CD4-positive, alpha-beta T cell treated with Interleukin-1 beta for 1 hour (primary cell): ENCODE measurements at regions not wholly inside any gene's neighbourhood (a gene's known extent, or its start where the extent isn't known, plus 50 kb on each side); places are given as distances from the start of the nearest gene placed in this dataset.
"Not testable (repeated sequence)": the region's sequence is repeated elsewhere in the genome, so short reads cannot be mapped to it uniquely, and the experiment has no call there.

ENCODE experiments used
- DNase-seq, 2 donors: peaks; one replicate each; pipeline ENCODE4 v3.0.0-alpha.2; 2020 to 2022

- not testable (repeated sequence) for DNase-seq
Observed at GRCh38 chr5:93213111-93213794, 367.8 kb downstream of the NR2F1-AS1 start.

DNA sequence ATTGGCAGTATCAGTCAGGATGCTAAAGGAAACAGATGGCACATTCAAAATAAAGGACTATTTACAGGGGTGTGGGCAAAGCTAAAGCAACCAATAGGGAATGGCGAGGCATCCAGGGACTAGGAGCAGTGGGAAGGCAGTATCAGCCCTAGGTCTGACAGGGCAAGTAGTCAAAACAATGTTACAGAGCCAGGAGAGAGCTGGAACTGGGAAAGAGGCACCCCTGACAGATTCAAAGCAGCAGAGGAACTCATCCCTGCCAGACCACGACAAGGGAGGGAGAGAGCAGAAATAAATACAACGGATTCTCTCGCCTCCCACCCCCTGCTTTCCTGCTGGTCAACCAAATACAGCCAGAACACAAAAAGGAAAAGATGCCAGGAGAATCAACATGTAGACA, 371.5 kb downstream of the NR2F1-AS1 start:
- DNase-seq = no peak

DNA sequence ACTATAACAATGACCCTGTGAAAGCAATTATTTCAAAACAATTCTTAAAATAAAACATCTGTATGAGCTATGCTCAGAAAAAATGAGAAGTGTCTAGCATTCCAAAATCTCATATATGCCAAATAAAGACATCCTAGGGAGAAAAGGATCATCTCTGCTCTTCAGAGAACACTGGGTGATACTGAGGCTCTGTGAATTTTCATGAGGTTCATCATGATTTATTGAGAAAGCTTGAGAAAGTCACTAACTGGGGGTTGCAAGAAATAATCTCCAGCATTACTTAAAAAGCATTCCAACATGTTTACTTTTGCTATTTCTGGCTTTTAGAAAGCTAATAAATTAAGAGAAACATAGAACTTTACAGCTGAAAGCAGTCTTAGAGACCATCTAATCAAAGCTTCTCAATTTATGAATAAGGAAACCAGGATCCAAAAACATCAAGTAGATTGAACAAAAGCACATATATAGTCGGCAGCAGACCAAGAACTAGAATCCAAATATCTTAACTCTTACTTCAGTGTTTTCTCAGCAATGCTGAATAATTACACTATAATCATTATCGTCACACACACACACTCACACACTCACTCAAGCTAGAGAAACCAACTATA, 372.8 kb downstream of the NR2F1-AS1 start:
- no peak for DNase-seq

DNA sequence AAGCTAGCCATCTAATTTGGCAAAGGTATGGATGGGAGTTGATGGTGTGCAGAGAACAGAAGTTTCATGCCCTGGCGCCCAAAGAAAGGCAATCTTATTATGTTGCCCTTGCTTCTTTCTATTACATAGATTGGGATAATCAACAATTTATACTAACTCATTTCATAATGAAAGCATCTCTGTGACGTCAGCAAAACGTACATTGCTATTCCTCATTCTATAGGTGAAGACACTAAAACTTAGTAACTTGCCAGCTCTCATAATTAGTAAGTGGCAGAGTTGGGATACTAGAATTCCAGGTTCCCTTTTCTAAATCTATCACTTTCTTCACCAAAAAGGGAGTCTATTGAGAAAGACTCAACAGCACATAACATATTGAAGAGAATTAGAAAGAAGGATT, 374.8 kb downstream of the NR2F1-AS1 start:
- no peak for DNase-seq

- no peak for DNase-seq
Observed at GRCh38 chr5:93201061-93201460, 380.0 kb downstream of the NR2F1-AS1 start.

- DNase-seq = no peak
Observed at GRCh38 chr5:93196986-93197385, 384.0 kb downstream of the NR2F1-AS1 start.

GRCh38 chr5:93193431-93194347, 387.3 kb downstream of the NR2F1-AS1 start:
- DNase-seq = no peak

GRCh38 chr5:93192683-93193082, 388.3 kb downstream of the NR2F1-AS1 start:
- no peak for DNase-seq

GRCh38 chr5:93192087-93192486, 388.9 kb downstream of the NR2F1-AS1 start:
- no peak for DNase-seq

- no peak for DNase-seq
Observed at GRCh38 chr5:93191035-93191817, 389.8 kb downstream of the NR2F1-AS1 start.

GRCh38 chr5:93189707-93190120, 391.3 kb downstream of the NR2F1-AS1 start:
- no peak for DNase-seq

- no peak for DNase-seq
Observed at GRCh38 chr5:93188876-93189485, 392.0 kb downstream of the NR2F1-AS1 start.

- no peak for DNase-seq
Observed at GRCh38 chr5:93186076-93186682, 394.8 kb downstream of the NR2F1-AS1 start.

- no peak for DNase-seq
Observed at GRCh38 chr5:93184041-93184440, 397.0 kb downstream of the NR2F1-AS1 start.

- DNase-seq = no peak
Observed at GRCh38 chr5:93179466-93179865, 401.6 kb downstream of the NR2F1-AS1 start.

GRCh38 chr5:93174930-93175329, 406.1 kb downstream of the NR2F1-AS1 start:
- DNase-seq = no peak

DNA sequence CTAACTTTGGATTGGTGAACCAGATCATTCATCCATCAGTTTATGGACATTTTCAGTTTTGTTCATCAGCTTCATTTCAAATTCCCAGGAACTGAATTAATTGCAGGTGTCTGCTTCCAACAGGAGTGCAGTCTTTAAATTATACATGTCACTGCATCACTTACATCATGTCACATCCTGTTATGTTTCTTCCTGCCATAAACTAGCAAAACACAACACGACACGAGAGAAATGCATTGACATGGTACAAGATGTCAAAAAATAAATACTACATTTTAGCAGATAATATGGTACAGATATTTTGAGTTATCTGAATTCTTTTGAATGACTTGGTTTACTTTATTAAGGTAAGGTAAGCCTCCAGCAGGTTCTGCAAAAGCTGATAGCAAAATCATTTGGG, 415.5 kb downstream of the NR2F1-AS1 start:
- DNase-seq = no peak

GRCh38 chr5:93164690-93165089, 416.3 kb downstream of the NR2F1-AS1 start:
- no peak for DNase-seq

DNA sequence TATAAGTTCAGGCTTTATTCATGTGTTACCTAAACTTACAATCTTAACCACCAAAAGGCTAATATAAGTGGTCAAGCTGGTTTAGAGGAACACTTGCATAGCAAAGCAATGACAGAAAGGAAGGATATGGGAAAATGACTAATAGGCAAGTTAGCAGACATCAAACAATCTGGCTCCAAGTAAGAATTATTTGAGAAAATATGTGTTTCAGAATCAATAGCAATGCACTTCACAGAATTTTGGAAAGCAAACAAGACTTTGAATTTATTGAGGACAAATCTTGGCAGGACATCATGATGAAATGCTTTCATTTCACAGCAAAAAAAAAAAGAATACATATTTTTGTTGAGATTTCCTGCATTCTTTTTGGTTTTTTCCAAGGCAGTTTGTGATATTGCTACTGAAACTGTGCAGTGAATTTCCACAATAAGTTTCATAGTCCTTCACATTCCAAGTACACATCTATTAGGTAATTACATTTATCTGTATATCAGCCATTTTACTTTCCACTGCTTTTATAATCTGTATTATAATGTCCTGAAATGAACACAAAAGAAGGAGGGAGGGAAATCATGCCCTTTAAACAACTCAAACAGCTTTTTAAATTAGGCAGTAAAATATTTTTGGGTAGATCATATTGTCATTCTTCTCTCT, 417.9 kb downstream of the NR2F1-AS1 start:
- no peak for DNase-seq

DNA sequence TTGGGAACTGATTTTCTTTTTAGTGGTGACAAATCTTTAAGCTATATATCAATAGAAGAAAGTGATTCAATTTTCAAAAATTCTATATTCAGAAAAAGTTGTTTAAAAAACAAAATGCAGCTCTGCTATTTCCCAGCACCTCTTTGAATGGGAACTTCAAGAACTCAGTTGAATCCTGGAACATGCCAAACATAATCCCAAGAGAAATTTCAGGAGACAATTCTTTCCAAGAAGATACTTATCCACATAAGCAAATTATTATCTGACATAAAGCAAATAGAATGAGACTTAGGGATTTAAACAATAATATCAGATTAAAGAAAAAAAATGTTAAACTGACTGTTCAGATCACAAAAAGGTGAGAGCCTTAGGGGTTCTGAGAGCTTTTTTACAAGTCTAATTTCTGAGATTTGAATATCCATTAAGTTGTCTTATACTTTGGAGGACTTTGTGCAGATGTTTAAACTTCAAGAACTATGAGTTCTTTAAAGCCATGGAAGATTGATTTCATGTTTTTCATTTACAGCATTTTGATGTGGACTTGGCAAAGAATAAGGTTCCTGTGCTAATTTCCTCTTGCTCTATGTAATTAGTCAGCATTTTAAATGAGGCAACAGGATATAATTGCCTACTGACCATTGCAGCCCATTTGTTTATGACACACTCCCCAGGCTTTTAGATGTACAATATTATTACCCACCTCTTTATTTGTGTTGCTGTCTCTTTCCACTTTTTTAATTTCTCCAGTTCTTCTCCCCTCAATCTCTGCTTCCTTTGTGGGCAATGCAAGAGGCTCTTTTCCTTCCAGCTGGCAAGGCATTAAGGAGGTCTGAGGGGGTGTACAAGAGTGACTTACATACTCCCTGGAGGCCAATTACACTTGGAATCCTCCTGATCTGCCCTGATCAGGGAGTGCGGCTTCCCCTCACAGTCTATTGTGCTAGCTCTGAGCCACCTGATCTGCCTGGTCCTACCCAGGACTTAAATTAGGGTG, 419.1 kb downstream of the NR2F1-AS1 start:
- no peak for DNase-seq
